ENCODE measurements at regions not wholly inside any gene's neighbourhood (a gene's known extent, or its start where the extent isn't known, plus 50 kb on each side); places are given as distances from the start of the nearest gene placed in this dataset.

GRCh38 chr13:26980099-26981031 lies 191.2 kb downstream of the USP12 start:
- TF ChIP-seq POLR2A (IDR thresholded peaks at IDR 0.05), result no peak
- no peak for TF ChIP-seq CTCF (IDR thresholded peaks at IDR 0.05)
